H7 (cell line): ENCODE measurements at regions not wholly inside any gene's neighbourhood (a gene's known extent, or its start where the extent isn't known, plus 50 kb on each side); places are given as distances from the start of the nearest gene placed in this dataset.

Source experiments
- DNase-seq: peaks from one replicate; pipeline ENCODE4 v3.0.0; 2012
- H3K27me3 ChIP-seq: 2 replicates; pipeline ENCODE4 v1.6.0; 2011; ENCODE audit warnings: mild to moderate bottlenecking, low read length; ENCODE audit not compliant: control insufficient read depth, insufficient read depth
- H3K36me3 ChIP-seq: replicated peaks from 2 replicates; pipeline ENCODE4 v1.5.1; 2011; ENCODE audit warnings: low read length; ENCODE audit not compliant: control insufficient read depth, insufficient read depth
- H3K4me3 ChIP-seq: 2 replicates; pipeline ENCODE4 v1.5.1; 2011; ENCODE audit warnings: low read depth, mild to moderate bottlenecking, control low read depth, low read length, moderate library complexity; ENCODE audit not compliant: insufficient read depth

DNA sequence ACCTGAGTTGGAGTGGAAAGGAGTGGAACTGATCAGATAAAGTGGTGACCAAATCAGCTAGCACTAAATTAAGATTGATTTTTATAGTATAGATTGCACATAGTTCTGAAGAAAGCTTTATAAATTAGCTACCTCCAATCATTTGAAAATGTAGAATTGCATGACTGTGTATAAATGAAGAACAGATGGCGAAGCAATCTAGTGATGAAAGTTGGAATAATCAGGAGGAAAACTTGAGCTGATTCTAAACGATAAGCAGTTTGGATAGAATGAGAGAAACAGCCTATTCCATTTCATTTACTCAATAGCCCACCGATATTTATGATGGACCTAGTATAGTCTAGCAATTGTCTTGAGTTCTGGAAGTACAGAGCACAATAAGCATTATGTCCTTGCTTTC is 661.5 kb downstream of the PLA2G4A start:
- H3K4me3 ChIP-seq = no peak overlapping the region
- DNase-seq = no peak
- no peaks in the 10 kb centered on the region for H3K36me3 ChIP-seq
- H3K27me3 ChIP-seq = no peaks in the 10 kb centered on the region

DNA sequence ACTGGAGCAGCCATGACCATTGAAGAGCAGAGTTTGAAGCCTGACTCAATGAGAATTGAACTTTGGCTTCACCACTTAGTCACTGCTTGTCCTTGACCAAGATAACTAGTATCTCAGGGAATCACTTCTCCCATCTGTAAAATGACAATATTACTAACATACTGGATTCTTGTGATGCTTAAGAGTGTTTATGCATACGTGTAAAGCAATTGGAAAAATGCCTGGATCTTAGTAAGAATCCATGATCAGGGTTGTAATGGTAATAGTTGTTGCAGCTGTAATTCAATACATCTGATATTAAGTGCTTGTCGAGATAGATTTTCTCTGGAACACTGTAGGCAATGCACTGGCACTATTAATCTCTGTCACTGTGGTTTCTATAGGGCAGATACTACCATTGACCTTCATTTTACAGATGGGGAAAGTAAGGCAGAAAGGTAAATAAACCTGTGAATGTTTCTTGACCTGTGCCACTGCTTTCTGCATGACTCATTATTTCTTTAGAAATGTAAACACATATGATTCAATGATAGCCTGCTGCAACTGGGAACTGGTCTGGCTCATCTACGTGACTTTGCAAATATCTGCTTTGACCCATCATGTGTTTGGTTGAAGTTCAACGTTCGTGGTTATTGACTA is 662.5 kb downstream of the PLA2G4A start:
- no peak overlapping the region for H3K4me3 ChIP-seq
- H3K27me3 ChIP-seq = no peaks in the 10 kb centered on the region
- DNase-seq = no peak
- no peaks in the 10 kb centered on the region for H3K36me3 ChIP-seq

GRCh38 chr1:187498028-187498427 is 669.3 kb downstream of the PLA2G4A start:
- no peak for DNase-seq
- H3K27me3 ChIP-seq = no peaks in the 10 kb centered on the region
- H3K36me3 ChIP-seq = no peaks in the 10 kb centered on the region
- no peak overlapping the region for H3K4me3 ChIP-seq

DNA sequence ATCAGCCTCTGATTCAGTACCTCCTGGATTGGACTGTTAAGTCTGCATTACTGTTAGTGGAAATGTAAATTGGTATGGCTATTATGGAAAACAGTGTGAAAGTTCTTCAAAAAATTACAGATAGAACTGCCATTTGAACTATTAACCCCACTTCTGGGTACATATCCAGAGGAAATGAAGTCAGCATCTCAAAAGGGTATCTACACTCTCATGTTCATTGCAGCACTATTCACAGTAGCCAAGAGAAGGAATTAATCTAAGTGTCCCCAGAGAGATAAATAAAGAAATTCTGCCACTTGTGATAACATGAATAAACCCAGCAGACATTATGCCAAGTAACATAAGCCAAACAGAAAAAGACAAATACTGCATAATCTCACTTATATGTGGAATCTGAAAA is 676.0 kb downstream of the PLA2G4A start:
- H3K36me3 ChIP-seq = no peaks in the 10 kb centered on the region
- no peak overlapping the region for H3K4me3 ChIP-seq
- no peak for DNase-seq
- no peaks in the 10 kb centered on the region for H3K27me3 ChIP-seq

DNA sequence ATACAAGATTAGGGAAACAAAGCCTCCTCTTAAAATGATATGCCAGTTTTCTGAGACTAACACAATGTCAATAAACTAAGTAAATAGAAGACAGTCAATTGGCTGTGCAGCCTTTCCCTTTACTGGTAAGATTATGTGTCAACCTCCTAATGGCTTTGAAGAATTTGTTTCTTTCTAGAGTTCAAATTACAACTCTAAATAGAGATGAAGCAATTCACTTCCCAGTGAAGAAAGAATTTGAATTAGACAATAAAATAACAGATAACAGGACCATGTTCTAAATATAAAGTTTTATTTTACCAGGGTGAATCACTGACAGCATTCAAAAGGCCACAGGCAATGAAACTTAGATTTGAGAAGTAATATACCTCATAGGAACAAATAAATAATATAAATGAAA is 680.3 kb downstream of the PLA2G4A start:
- H3K27me3 ChIP-seq = no peaks in the 10 kb centered on the region
- H3K4me3 ChIP-seq = no peak overlapping the region
- DNase-seq = no peak
- no peaks in the 10 kb centered on the region for H3K36me3 ChIP-seq

DNA sequence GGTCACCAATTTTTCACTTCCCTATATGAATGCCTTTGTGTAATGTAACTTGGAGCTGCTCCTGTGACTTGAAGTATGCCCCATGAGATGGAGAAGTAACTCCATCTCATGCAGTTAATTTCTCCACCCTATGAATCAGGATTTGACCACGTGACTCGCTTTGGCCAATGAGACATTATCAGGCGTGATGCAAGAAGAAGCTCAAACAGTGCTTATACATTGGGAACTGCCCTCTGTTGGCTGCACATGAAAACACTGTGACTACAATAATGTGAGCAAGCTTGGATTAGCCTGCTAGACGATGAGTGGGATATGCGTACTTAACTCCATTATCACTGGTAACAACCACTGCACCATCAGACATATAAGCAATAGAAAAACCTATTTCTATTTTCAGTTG is 684.4 kb downstream of the PLA2G4A start:
- H3K36me3 ChIP-seq = no peaks in the 10 kb centered on the region
- no peaks in the 10 kb centered on the region for H3K27me3 ChIP-seq
- no peak for DNase-seq
- no peak overlapping the region for H3K4me3 ChIP-seq

DNA sequence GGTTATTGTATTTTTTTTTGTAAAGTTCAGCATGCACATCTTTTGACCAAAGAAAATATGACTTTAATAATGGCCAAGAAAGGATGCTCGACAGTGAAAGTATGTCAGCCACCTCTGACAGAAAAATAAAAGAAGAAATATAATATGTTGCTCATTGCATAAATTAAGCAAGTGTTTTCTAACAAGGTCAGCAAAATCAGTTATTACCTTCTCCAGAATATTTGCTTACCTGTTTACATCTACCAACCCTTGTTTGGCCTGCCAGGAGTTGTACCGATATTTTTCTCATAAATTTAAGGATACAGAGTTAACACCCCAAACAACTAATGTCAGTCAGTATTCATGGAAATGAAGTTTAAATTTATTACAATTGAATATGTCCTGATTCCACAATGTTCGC is 685.4 kb downstream of the PLA2G4A start:
- H3K27me3 ChIP-seq = no peaks in the 10 kb centered on the region
- no peak for DNase-seq
- no peaks in the 10 kb centered on the region for H3K36me3 ChIP-seq
- no peak overlapping the region for H3K4me3 ChIP-seq

DNA sequence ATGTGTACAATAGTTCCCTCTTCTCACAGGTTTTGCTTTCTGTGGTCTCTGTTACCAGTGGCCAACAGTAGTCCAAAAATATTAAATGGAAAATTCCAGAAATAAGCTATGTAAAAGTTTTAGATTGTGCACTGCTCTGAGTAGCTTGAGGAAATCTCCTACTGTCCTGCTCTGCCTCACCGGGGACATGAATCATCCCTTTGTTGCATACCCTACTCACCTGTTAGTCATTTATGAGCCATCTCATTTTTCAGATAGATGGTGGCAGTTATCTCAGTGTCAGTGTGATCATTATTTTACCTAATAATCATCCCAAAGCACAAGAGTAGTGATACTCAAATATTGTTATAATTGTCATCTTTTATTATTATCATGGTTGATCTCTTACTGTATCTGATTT is 688.1 kb downstream of the PLA2G4A start:
- H3K36me3 ChIP-seq = no peaks in the 10 kb centered on the region
- H3K4me3 ChIP-seq = no peak overlapping the region
- no peaks in the 10 kb centered on the region for H3K27me3 ChIP-seq
- no peak for DNase-seq

GRCh38 chr1:187517546-187517945 is 688.8 kb downstream of the PLA2G4A start:
- no peaks in the 10 kb centered on the region for H3K27me3 ChIP-seq
- DNase-seq = no peak
- no peaks in the 10 kb centered on the region for H3K36me3 ChIP-seq
- no peak overlapping the region for H3K4me3 ChIP-seq

DNA sequence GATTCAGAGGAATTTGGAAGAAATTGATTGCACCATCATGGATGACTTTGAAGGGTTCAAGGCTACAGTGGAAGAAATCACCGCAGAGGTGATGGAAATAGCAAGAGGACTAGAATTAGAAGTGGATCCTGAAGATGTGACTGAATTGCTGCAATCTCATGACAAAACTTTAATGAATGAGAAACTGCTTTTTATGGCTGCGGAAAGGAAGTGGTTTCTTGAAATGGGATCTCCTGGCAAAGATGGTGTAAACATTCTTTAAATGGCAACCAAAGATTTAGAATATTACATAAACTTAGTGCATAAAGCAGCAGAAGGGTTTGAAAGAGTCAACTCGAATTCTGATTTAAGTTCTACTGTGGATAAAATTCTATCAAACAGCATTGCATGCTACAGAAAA is 698.6 kb downstream of the PLA2G4A start:
- no peaks in the 10 kb centered on the region for H3K36me3 ChIP-seq
- H3K27me3 ChIP-seq = no peaks in the 10 kb centered on the region
- no peak for DNase-seq
- no peak overlapping the region for H3K4me3 ChIP-seq

GRCh38 chr1:187537936-187538335 is 709.2 kb downstream of the PLA2G4A start:
- Histone ChIP-seq H3K27me3 (no peaks in the 10 kb centered on the region), H3K4me3 (no peak overlapping the region), H3K36me3 (no peaks in the 10 kb centered on the region)
- DNase-seq = no peak

DNA sequence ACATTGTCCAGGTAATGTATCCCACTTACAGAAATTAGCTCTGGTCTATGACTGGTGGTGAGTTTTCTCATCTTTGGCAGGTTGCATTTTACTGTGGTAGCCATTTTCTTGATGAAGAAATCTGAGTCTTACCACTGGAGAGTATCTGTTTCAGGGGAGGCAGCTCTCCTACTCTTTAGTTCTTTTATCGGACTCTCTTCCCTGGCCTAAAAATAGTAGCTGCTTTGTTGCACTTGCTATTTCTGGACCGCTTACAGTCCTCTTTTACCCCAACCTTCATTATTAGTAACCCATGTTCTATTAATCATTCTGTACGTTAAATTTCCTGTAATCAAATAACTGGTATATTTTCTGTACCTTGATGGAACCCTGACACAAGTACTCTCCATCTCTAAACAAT is 720.8 kb downstream of the PLA2G4A start:
- Histone ChIP-seq H3K36me3 (no peaks in the 10 kb centered on the region), H3K27me3 (no peaks in the 10 kb centered on the region), H3K4me3 (no peak overlapping the region)
- no peak for DNase-seq

DNA sequence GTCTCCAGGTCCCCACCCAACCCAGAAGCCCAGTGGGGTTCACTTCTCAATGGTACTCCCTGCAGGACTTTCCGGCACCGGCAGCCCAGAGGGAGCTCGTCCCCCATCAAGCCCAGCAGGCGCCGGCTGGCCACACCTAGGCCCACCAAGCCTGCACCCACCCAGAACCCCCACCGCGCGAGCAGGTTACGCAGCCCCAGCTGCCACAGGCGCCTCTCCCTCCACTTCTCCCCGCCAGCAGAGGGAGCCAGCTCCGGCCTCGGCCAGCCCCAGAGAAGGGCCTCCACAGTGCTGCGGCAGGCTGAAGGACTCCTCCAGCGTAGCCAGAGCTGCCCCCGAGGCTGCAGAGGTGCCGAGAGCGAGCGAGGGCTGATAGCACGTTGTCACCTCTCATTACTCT is 722.3 kb downstream of the PLA2G4A start:
- no peaks in the 10 kb centered on the region for H3K36me3 ChIP-seq
- no peak overlapping the region for H3K4me3 ChIP-seq
- no peaks in the 10 kb centered on the region for H3K27me3 ChIP-seq
- DNase-seq = peak; percentile 20

GRCh38 chr1:187563191-187563590 is 734.4 kb downstream of the PLA2G4A start:
- no peak for DNase-seq
- no peaks in the 10 kb centered on the region for H3K36me3 ChIP-seq
- H3K4me3 ChIP-seq = no peak overlapping the region
- no peaks in the 10 kb centered on the region for H3K27me3 ChIP-seq

GRCh38 chr1:187566354-187566753 is 737.6 kb downstream of the PLA2G4A start:
- H3K4me3 ChIP-seq = no peak overlapping the region
- H3K27me3 ChIP-seq = no peaks in the 10 kb centered on the region
- no peak for DNase-seq
- H3K36me3 ChIP-seq = no peaks in the 10 kb centered on the region

- Histone ChIP-seq H3K27me3 (no peaks in the 10 kb centered on the region), H3K4me3 (no peak overlapping the region), H3K36me3 (no peaks in the 10 kb centered on the region)
- DNase-seq = no peak
These were observed 739.3 kb downstream of the PLA2G4A start for GRCh38 chr1:187568067-187568466.
